ENCODE measurements at regions not wholly inside any gene's neighbourhood (a gene's known extent, or its start where the extent isn't known, plus 50 kb on each side); places are given as distances from the start of the nearest gene placed in this dataset.

GRCh38 chr6:4274382-4275082 lies 139.2 kb upstream of the ECI2 start:
- FAIRE-seq (no peak), DNase-seq (ENCODE audit: insufficient read length, low spot score) (no peak)
- TF ChIP-seq SPI1 (IDR thresholded peaks at IDR 0.05; ENCODE audit: low read depth, low read length) = no peak

GRCh38 chr6:4272996-4273395 lies 137.6 kb upstream of the ECI2 start:
- DNase-seq (ENCODE audit: insufficient read length, low spot score) (no peak), FAIRE-seq (no peak)

DNA sequence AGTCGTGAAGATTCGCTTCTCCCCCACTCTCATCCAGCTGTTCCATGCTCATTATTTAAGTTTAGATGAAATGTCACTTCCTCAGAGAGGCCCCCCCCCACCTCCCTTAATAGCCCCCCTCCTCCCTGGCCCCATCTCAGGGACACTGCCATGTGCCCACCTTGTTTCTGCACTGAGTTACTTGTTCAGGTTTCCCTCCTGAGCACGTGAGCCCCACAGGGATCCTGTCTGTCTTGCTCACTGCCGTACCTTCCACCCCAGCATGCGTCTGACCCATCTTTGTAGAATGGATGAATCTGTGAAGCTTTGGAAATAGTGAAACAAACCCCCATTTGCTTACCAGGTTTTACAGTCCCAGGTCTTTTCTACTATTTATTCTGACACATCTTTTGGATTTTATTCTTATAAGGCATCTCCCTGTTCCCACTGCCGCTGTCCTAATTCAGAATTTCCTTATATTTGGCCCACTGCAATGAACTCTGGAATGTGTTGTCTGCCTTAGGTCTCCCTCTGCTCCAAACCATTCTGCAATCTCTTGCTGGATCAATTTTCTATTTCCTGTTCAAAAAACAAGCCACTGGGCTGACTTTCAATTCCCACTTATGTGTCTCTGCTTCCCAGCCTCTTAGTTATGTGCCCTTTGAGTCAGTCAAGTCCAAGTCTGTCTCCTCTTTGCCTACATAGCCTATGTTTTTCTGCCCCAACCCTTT lies 136.5 kb upstream of the ECI2 start:
- no peak for DNase-seq (ENCODE audit: insufficient read length, low spot score)
- no peak for TF ChIP-seq POLR2AphosphoS5 (IDR thresholded peaks at IDR 0.05; ENCODE audit: low read depth, low read length)
- TF ChIP-seq POLR2A (IDR thresholded peaks at IDR 0.05; ENCODE audit: low read depth, low read length) = no peak
- TF ChIP-seq POU2F2 (IDR thresholded peaks at IDR 0.05; ENCODE audit: low read depth, low read length) = no peak
- no peak for TF ChIP-seq SPI1 (IDR thresholded peaks at IDR 0.05; ENCODE audit: low read depth, low read length)
- TF ChIP-seq TAF1 (IDR thresholded peaks at IDR 0.05; ENCODE audit: low read depth, low read length) = no peak
- no peak for TF ChIP-seq PAX5 (IDR thresholded peaks at IDR 0.05; ENCODE audit: insufficient read depth, low read length, severe bottlenecking)
- FAIRE-seq = no peak

More at GRCh38 chr6:4272996-4273395, 137.6 kb upstream of the ECI2 start:
- TF ChIP-seq POLR2AphosphoS5 (IDR thresholded peaks at IDR 0.05; ENCODE audit: low read depth, low read length) (no peak), SPI1 (IDR thresholded peaks at IDR 0.05; ENCODE audit: low read depth, low read length) (no peak), PAX5 (IDR thresholded peaks at IDR 0.05; ENCODE audit: insufficient read depth, low read length, severe bottlenecking) (no peak), TAF1 (IDR thresholded peaks at IDR 0.05; ENCODE audit: low read depth, low read length) (no peak), POU2F2 (IDR thresholded peaks at IDR 0.05; ENCODE audit: low read depth, low read length) (no peak), POLR2A (IDR thresholded peaks at IDR 0.05; ENCODE audit: low read depth, low read length) (no peak)

DNA sequence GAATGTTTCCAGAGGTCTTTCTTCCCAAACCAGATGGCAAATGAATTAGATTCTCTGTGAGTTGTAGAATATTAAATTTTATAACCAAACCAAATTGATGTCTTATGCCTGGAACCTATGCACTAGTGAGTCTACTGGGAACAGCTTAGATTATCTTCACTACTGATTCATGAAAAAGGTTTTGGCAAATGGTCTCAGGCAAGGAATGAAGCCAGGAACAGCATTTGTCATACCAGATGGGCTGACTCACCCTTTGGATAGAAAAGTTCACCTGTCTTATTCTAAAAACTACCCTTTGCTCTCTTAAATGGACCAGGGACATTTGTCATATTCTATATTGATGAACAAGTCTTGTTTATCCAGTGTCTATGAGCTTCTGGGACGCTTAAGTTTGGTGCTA lies 135.4 kb upstream of the ECI2 start:
- no peak for TF ChIP-seq POLR2AphosphoS5 (IDR thresholded peaks at IDR 0.05; ENCODE audit: low read depth, low read length)
- no peak for TF ChIP-seq POU2F2 (IDR thresholded peaks at IDR 0.05; ENCODE audit: low read depth, low read length)
- no peak for TF ChIP-seq POLR2A (IDR thresholded peaks at IDR 0.05; ENCODE audit: low read depth, low read length)
- no peak for TF ChIP-seq SPI1 (IDR thresholded peaks at IDR 0.05; ENCODE audit: low read depth, low read length)
- no peak for TF ChIP-seq PAX5 (IDR thresholded peaks at IDR 0.05; ENCODE audit: insufficient read depth, low read length, severe bottlenecking)
- no peak for TF ChIP-seq TAF1 (IDR thresholded peaks at IDR 0.05; ENCODE audit: low read depth, low read length)
- no peak for FAIRE-seq
- no peak for DNase-seq (ENCODE audit: insufficient read length, low spot score)

DNA sequence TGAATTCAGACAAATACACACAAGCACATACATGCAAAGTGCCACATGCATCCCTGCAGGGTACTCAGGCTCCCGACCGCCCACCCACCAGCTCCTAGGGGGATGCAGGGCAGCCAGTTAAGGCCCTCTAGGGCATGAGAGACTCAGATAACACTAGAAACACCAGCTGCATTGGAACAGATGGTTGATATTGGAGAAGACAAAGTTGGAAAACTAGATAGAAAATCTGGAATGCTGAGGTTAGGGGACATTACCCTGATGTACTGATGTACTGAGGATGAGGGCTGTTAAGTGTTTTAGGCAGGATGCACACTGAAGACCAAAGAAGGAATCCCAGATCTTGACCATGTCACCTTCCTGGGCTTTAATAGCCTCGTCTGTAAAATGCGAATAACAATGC lies 134.6 kb upstream of the ECI2 start:
- DNase-seq (ENCODE audit: insufficient read length, low spot score) (no peak), FAIRE-seq (no peak)
- no peak for TF ChIP-seq SPI1 (IDR thresholded peaks at IDR 0.05; ENCODE audit: low read depth, low read length)
- no peak for TF ChIP-seq TAF1 (IDR thresholded peaks at IDR 0.05; ENCODE audit: low read depth, low read length)
- TF ChIP-seq POLR2A (IDR thresholded peaks at IDR 0.05; ENCODE audit: low read depth, low read length) = no peak
- TF ChIP-seq POLR2AphosphoS5 (IDR thresholded peaks at IDR 0.05; ENCODE audit: low read depth, low read length) = no peak
- no peak for TF ChIP-seq PAX5 (IDR thresholded peaks at IDR 0.05; ENCODE audit: insufficient read depth, low read length, severe bottlenecking)
- no peak for TF ChIP-seq POU2F2 (IDR thresholded peaks at IDR 0.05; ENCODE audit: low read depth, low read length)

GRCh38 chr6:4268171-4268570 lies 132.8 kb upstream of the ECI2 start:
- DNase-seq (ENCODE audit: insufficient read length, low spot score) = no peak
- TF ChIP-seq SPI1 (IDR thresholded peaks at IDR 0.05; ENCODE audit: low read depth, low read length) = no peak
- FAIRE-seq = no peak

GRCh38 chr6:4265740-4266139 lies 130.4 kb upstream of the ECI2 start:
- FAIRE-seq (no peak), DNase-seq (ENCODE audit: insufficient read length, low spot score) (no peak)
- no peak for TF ChIP-seq PAX5 (IDR thresholded peaks at IDR 0.05; ENCODE audit: insufficient read depth, low read length, severe bottlenecking)
- TF ChIP-seq TAF1 (IDR thresholded peaks at IDR 0.05; ENCODE audit: low read depth, low read length) = no peak
- no peak for TF ChIP-seq POLR2AphosphoS5 (IDR thresholded peaks at IDR 0.05; ENCODE audit: low read depth, low read length)
- no peak for TF ChIP-seq POU2F2 (IDR thresholded peaks at IDR 0.05; ENCODE audit: low read depth, low read length)
- TF ChIP-seq POLR2A (IDR thresholded peaks at IDR 0.05; ENCODE audit: low read depth, low read length) = no peak
- TF ChIP-seq SPI1 (IDR thresholded peaks at IDR 0.05; ENCODE audit: low read depth, low read length) = no peak

- no peak for TF ChIP-seq POU2F2 (IDR thresholded peaks at IDR 0.05; ENCODE audit: low read depth, low read length)
- no peak for TF ChIP-seq TAF1 (IDR thresholded peaks at IDR 0.05; ENCODE audit: low read depth, low read length)
- TF ChIP-seq SPI1 (IDR thresholded peaks at IDR 0.05; ENCODE audit: low read depth, low read length) = no peak
- no peak for TF ChIP-seq PAX5 (IDR thresholded peaks at IDR 0.05; ENCODE audit: insufficient read depth, low read length, severe bottlenecking)
- no peak for TF ChIP-seq POLR2A (IDR thresholded peaks at IDR 0.05; ENCODE audit: low read depth, low read length)
- no peak for TF ChIP-seq POLR2AphosphoS5 (IDR thresholded peaks at IDR 0.05; ENCODE audit: low read depth, low read length)
- no peak for DNase-seq (ENCODE audit: insufficient read length, low spot score)
- no peak for FAIRE-seq
Observed at GRCh38 chr6:4264601-4265000, 129.2 kb upstream of the ECI2 start.

DNA sequence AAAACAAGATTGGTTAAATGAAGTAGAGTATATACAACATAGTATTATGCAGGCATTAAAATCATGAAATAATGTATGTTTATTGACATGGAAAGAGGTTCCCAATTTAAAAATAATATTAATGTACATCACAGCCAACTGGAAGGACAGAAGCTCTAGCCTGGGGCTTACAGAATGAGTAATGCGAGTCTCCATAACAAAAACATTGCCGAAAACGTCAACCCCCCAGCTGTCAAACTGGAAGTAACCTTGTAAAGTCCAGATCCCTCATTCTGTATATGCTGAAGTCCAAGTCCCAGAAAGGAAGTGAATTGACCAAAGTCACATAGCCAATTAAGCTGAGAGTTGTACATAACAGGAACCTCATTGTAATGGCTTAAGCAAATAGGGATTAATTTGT lies 128.7 kb upstream of the ECI2 start:
- FAIRE-seq = no peak
- no peak for DNase-seq (ENCODE audit: insufficient read length, low spot score)
- TF ChIP-seq POLR2AphosphoS5 (IDR thresholded peaks at IDR 0.05; ENCODE audit: low read depth, low read length) (no peak), SPI1 (IDR thresholded peaks at IDR 0.05; ENCODE audit: low read depth, low read length) (no peak), TAF1 (IDR thresholded peaks at IDR 0.05; ENCODE audit: low read depth, low read length) (no peak), POLR2A (IDR thresholded peaks at IDR 0.05; ENCODE audit: low read depth, low read length) (no peak), PAX5 (IDR thresholded peaks at IDR 0.05; ENCODE audit: insufficient read depth, low read length, severe bottlenecking) (no peak), POU2F2 (IDR thresholded peaks at IDR 0.05; ENCODE audit: low read depth, low read length) (no peak)

DNA sequence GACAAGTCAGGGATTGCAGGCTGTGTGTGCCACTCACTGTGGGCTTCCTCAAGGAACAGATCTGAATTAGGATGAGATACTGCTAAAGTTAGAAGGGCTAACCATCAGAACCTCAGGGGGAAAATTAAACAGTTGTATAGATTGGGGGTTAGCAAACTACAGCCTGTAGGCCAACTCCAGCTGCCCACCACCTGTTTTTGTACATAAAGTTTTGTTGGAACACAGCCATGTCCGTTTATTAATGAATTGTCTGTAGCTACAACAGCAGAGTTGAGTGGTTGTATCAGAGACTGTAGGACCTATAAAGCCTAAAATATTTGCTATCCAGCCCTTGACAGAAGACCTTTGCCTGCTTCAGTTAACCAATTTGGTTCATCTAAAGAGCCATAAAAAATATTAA lies 127.2 kb upstream of the ECI2 start:
- DNase-seq (ENCODE audit: insufficient read length, low spot score) = no peak
- FAIRE-seq = no peak
- TF ChIP-seq POU2F2 (IDR thresholded peaks at IDR 0.05; ENCODE audit: low read depth, low read length) = no peak
- no peak for TF ChIP-seq POLR2A (IDR thresholded peaks at IDR 0.05; ENCODE audit: low read depth, low read length)

Data from GM12891 (cell line).